HUDEP-2 (cell line): ENCODE measurements at regions not wholly inside any gene's neighbourhood (a gene's known extent, or its start where the extent isn't known, plus 50 kb on each side); places are given as distances from the start of the nearest gene placed in this dataset.
"Not testable (repeated sequence)": the region's sequence is repeated elsewhere in the genome, so short reads cannot be mapped to it uniquely, and the experiment has no call there.

ENCODE experiments used
- DNase-seq, 76 experiments: peaks; one replicate each; lab custom pipeline; 2025; ENCODE audit not compliant: unreplicated experiment in 76 of 76; lab: John Stamatoyannopoulos, UW

DNA sequence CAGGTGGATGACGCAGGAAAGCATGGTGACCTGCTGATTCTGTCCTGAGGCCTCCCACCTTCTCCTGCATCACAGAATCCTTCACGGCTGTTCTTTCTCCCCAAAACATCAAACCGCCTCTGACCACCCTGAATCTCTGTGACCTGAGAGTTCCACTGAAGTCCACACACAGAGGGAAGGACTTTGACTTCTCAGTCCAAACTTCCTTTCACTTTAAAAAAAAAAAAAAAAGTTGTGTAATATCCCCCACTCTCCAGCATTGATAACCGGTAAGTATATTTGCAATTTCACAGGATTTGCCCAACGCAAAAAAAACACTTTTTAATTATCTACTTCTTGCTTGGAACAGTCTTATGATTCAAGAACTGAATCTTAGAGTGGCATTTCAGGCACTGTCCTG lies 259.5 kb upstream of the IRS2 start:
- no peak for DNase-seq

DNA sequence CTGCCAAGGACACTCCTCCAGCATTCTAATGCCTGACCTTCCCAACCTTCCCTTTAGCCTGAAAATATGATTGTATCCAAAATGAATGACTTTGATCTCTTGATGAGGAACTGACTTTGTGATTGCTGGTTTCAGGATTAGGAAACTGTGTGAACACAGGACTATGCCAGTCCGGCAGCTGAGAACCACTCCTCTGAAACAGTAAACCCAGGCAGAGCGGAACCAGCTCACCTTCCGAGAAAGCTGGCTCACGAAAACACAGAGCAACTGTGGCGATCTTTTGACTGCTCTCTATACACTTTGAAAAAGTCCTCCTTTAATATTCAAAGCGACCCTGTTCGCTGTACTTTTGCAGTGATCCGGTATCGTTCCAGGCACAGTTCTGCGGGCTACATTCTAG lies 258.8 kb upstream of the IRS2 start:
- DNase-seq, result no peak

DNA sequence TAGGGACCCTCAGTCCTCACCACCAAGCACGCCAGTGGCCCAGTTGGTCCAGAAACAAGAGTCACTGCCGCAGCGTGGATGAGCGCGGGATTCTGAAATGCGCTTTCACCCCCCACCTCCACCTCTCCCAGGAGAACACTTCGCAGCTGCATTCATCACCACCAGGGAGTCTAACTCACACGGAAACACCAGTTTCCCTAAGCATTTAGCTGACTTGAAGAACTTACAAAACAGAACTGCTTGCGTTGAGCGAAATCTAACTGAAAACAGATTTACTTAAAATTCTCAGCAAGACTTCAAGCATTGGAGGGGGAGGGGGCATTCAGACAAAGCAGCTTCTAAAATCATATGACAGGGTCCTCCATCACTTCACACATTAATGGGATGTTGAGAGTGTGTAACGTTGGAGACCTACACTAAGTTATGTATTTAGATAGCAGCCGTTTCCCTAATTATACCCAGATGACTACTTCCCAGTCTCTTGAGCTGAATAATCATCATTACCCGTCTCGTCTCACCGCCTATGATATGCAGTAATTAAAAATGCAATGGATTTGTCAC lies 258.2 kb upstream of the IRS2 start:
- DNase-seq, result peak in 1 of 76 experiments; percentile 2

DNA sequence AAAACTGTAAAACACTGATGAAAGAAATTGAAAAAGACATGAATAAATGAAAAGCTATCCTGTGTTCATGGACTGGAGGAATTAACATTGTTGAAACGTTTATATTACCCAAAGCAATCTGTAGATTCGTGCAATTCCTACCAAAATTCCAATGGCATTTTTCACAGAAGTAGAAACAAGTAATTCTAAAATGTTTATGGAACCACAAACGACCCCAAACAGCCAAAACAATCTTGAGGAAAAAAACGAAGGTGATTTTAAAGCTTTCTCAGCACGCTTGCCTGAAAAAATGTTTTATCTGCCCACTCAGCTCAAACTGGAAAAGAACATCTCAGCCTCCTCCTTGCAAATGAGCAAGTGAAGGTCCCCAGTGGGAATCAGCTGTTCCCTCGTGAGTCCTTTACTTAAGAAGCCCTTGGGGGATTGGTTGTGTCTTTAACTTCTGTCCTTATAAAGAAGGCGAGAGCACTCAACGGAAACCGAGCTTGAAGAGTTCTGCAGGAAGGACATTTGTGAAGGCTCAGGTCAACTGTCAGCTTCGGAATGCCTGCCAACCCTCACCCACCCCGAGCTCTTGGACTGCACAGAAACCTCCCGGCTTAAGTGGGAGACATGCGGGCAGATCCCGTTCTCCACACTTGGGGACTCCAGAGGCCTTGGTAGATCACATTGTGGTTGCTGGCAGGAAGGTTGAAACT lies 256.0 kb upstream of the IRS2 start:
- no peak for DNase-seq

DNA sequence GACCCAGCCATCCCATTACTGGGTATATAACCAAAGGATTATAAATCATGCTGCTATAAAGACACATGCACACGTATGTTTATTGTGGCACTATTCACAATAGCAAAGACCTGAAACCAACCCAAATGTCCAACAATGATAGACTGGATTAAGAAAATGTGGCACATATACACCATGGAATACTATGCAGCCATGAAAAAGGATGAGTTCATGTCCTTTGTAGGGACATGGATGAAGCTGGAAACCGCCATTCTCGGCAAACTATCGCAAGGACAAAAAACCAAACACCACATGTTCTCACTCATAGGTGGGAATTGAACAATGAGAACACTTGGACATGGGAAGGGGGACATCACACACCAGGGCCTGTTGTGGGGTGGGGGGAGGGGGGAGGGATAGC lies 255.3 kb upstream of the IRS2 start:
- not testable (repeated sequence) for DNase-seq

DNA sequence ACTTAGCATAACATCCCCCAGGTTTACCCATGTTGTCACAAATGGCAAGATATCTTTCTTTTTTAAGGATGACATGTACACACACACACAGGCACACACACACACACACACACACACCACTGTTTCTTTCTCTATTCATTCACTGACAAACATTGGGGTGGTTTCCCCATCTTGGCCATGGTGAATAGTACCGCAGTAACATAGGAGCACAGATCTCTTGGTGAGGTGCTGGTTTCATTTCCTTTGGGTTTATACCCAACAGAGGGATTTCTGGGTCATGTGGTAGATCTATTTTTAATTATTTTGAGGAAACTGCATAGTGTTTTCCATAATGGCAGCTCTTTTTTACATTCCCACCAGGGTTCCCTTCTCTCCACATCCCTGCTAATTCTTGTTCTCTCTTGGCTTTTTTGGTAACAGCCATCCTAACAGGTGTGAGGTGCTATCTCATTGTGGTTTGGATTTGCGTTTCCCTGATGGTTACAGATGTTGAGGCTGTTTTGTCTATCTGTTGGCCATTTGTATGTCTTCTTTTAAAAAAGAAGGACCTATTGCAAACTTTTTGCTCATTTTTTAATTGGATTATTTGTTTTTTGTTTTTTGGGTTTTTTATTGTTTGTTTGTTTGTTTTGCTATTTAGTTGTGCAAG lies 251.7 kb upstream of the IRS2 start:
- no peak for DNase-seq

DNA sequence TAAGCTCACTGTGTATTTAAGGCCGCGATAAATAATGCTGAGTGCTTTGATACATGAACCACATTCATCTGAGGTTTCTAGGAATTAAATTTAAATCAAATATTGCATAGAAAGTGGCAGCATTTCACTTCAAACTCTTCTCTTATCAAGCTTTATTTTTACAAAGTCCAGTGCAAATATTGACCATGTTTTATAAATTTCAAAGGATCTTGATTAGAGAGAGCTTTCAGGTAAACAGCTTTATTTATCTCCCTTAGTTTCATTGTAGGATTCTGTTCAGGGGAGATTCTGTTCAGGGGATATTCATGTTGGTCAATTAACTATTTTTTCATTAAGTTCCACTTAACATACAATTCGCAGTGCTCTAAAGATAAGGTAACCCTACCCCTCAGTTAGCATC lies 249.7 kb upstream of the IRS2 start:
- DNase-seq, result no peak

DNA sequence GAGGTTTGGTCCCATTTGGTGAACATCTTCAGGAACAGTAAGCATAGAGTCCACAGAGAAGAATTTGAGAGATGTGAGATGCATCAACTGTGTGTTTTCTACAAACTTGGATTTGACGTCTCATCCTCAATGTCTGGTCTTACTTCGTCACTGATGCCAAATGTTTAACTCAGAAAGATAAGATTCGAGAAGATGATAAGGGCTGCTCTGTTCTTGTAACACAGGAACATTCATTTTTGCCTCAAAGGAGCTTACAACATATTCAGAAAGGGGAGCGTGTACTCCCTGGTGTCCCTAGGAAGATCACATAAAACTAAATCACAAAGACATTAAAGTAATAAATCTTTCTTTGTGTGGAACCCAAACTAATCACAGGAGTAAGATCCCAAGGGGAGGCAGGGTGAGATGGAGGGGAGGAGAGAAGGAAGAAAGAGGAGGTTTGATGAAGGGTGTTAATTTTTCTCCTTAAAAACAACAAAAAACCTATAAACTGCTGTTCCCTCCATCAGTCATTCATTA lies 247.7 kb upstream of the IRS2 start:
- no peak for DNase-seq

DNA sequence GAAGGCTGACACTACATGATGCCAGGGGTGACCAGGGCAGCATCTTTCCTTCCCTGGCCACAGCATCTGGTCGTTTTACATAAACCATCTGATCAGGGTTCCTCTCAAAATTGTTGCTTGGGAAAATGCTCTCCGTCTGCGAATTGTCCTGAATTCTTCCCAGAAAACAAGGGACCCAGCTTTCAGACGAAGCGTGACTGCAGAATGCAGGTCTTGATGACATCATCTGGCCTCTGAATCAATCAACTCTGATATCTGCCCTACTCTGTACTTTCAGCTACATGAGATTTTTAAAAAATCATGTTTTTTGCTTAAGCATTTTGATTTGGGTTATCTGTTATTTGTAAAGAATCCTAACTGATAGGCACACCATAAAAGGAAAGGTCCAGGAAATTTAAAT lies 246.6 kb upstream of the IRS2 start:
- DNase-seq, result no peak

DNA sequence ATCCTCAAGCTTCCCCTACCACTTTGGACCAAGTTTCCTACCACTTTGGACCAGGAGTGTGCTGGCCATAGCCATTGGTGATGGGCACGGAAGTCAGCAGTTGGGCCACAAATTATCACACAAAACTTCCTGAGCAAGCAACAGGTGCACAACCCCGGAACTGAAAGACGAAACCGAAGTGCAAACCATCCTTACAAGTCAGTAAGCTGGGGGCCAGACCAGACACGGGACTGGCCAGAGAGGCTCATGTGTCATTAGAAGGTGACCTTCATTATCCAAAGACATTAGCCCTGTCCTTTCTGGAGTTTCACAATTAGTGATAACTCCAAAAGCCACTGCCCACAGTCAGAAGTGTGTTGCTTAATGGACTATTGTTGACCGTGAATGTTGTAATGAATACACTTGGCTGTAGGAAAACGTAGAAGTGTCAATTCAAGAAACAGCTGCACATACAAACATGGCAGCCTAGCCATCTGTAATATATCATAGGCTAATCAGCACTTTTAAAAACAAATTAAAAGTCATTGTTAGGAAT lies 244.1 kb upstream of the IRS2 start:
- DNase-seq, result no peak

DNA sequence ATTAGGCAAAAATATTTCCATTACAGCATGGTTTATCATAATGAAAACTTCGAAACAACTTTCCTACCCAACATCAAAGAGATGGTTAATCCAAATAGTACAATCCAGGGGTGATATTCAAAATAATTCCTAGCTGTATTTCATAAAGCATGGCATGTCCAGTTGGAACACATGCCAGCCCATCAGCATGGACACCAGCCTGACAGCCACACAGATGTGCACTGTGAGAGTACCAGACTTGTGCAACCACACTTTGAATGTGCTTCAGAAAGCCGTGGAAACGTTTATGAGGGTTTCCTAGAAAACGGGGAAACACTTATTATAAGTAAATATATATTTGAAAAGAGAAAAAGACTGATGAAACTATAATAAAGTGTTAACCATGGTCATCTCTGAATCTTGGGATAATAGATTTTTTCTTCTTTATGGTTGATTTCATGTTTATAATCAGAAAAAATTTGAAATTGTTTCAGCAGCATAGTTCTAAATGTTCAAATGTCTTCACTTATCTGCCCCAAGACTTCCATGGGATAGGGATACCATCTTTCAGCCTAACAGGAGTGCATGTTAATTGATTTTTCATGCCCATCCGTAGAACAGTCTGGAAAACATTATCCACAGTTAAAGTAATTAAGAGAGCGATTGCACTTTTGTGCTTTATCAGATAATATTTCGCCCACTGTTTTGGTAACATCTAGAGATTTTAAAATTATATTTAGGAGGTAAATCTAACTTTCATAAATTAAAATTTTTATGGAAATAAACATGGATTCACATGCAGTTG lies 242.6 kb upstream of the IRS2 start:
- DNase-seq, result no peak

DNA sequence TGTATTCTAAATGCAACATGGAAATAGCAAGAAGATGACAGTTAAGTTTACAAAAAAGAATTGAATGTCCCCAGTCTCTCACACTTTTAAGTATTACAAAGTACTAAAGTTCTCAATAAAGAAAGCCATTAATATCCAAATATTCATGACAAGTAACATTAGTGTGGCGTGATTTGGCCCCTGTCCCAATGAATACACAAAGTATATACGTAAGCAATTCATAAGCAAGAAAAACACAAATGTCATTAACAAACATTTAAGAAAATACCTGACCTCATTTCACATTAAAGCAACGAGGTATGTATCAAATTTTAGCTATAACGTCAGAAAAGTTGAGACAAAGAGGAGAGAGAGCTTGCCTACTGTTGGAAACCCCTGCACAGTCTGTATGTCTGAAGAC lies 241.9 kb upstream of the IRS2 start:
- no peak for DNase-seq

DNA sequence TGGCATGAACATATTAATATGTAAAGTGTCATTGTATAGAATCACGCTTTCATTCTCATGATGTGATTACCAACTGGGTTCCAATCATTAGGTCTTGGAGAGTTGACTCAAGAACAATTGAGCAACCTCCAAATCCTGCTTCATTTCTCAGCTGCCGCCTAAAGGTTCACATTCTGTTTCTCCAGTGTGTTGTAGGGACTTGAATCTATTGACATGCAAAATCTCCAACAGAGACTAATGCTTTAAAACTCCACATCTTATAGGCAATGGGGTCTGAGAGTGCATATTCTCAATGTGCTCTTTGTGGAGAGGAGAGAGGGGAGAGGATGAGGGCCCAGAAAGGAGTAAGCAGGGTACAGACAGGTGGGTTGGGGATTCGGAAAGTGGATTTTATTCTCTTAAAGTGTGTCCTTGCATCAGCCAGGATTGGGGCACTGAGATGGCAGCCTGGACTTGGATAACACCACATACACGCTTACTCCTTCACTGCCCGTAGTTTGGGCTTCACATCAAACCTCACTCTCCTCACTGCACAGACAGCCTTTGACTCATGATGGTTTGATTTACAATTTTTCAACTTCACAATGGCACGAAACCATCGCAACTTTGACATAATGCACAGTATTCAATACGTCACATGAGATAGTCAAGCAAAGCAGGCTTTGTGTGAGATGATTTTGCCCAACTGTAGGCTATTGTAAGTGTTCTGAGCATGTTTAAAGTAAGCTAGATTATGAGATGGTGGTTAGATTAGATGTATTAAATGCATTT lies 241.3 kb upstream of the IRS2 start:
- DNase-seq, result no peak

DNA sequence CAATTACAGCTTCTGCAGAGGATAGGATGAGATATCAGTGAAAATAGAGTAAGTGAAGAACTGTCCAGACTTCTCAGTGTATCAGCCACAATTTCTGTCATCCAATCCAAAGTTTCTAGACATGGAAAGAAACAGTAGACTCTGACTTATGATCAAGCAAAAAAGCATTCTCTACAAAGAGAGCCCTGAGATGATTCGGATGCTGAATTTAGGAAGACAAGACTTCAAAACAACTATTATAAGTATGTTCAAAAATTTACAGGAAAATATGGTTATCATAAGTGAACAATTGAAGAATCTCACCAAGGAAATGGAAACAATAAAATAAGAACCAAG lies 238.2 kb upstream of the IRS2 start:
- no peak for DNase-seq

DNA sequence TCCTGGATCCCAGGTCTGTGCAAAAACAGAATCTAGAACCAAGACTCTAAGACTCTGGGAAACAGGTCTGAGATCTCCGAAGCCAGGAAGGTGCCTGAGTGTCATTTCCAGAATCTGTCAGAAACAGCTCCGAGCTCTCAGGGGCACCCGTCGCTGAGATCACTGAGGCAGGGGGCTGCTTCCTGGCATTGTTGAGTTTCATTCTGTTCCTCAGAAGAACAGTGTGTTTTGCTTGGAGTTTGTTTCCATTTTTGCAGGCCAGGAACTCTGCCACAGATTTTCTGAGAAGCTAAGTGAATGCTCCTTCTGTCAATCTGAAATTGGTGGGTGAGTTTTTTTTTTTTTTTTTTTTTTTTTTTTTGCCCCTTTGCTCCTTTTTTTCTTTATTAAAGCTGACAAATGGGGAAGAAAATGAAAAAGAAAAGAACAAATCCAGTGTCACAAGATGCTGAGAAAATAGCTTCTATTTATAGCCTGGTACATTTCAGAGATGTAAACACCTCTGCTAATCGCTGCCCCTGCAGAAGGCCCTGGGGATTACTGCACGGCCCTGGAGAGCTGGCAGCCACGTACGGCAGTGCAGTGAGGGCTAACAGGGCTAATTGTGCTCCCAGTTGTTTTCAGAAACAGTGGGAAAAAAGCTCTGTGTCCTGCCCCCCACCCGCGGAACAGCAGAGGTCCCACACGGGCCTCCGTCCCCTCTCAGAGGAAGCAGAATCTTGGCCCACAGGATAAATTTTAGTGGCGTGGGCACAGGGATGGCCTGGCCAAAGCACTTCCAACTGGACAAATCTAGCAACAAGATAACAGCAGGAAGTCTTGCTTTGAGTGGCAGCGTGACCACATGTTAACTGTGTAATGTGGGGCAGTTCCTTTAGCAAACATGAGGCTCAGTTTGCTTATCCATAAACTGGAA lies 237.6 kb upstream of the IRS2 start:
- no peak for DNase-seq

DNA sequence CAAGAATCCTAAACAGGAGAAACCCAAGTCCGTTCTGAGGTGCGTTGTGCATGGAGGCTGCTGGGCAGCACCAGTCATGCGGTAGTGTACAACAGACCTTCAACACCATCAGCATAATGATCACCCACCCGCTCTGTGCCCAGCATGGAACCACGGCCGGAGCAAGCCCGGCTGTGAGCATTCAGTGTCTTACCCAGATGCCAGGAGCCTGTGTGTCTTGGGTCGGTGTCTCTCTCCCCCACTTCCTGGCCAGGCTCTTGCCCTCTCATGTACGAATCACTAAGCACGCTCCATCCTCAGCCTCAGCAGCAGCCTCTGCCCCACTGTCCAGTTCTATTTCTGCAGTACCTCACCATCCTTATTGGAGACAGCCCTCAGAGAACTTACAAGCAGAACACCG lies 231.6 kb upstream of the IRS2 start:
- DNase-seq, result no peak

DNA sequence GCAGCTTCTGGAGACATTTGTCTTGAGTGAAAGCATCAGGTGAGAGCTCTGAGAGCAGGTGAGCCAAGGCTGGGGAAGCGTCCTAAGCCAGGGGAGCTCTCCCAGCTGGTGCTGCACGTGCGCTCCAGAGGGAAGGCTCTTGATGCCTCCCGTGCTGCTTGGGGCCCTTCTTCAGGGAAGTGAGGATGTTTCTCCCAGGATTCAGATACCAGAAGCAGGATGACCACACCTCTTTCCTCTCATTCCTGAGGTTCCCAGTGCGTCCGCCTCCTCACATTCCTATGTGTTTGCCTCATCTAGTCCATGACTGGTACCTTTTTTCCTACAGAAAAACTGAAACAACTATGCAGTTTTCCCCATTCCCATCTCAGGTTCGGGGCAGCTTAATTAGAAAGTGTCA lies 231.0 kb upstream of the IRS2 start:
- no peak for DNase-seq

DNA sequence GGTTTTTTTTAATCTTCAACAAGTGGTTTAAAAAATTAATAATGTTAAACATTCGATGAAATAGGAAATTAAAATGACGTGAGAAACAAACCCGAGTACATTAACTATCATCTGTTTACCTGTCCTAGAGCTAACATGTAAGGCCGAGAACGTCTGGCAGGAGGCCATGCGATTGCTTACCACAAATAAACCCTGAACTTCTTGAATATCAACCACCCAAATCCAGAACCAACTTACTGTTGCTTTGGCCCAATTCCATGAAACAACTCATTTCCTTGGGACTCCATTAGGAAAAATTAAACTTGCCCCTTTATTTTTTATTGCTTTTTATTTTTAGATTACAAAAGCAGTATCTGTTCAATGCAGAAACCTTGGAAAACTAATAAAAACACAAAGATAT lies 228.9 kb upstream of the IRS2 start:
- no peak for DNase-seq

DNA sequence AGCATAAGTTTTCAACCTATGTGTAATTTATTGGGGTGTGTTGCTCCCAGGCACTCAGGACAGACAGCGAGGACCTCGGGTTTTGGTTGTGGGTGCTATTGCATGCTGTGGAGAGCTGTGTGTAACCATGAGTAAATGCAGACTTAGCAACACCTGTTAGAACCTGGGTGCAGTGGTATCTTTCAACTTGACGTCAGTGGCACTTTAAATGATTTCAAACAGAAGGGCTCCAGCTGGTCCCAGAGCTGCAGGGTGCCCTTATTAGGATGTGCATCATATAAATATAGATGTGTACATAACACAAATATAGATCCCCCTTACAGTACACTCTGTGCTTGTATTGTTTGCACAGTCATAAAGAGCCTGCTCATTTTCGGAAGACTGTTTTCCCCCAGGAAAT lies 228.3 kb upstream of the IRS2 start:
- DNase-seq, result no peak
